Fibroblast of lung (primary cell): ENCODE measurements at regions not wholly inside any gene's neighbourhood (a gene's known extent, or its start where the extent isn't known, plus 50 kb on each side); places are given as distances from the start of the nearest gene placed in this dataset.
"Not testable (repeated sequence)": the region's sequence is repeated elsewhere in the genome, so short reads cannot be mapped to it uniquely, and the experiment has no call there.

Experiments
- EZH2 ChIP-seq: IDR thresholded peaks from 2 replicates; pipeline ENCODE4 v1.5.1; 2012; ENCODE audit warnings: low read length, control low read depth, mild to moderate bottlenecking; ENCODE audit errors: missing control alignments
- TF ChIP-seq, protein P1 (sequence below), 2 donors: IDR thresholded peaks in 1 of 2; conservative IDR thresholded peaks in 1 of 2; 1 replicate in 1 of 2; 2 replicates in 1 of 2; pipeline ENCODE4 v1.5.1; 2011 to 2012; ENCODE audit warnings: low read length in 2 of 2, control low read depth in 1 of 2, inconsistent platforms in 1 of 2, low read depth in 1 of 2, mild to moderate bottlenecking in 1 of 2

DNA sequence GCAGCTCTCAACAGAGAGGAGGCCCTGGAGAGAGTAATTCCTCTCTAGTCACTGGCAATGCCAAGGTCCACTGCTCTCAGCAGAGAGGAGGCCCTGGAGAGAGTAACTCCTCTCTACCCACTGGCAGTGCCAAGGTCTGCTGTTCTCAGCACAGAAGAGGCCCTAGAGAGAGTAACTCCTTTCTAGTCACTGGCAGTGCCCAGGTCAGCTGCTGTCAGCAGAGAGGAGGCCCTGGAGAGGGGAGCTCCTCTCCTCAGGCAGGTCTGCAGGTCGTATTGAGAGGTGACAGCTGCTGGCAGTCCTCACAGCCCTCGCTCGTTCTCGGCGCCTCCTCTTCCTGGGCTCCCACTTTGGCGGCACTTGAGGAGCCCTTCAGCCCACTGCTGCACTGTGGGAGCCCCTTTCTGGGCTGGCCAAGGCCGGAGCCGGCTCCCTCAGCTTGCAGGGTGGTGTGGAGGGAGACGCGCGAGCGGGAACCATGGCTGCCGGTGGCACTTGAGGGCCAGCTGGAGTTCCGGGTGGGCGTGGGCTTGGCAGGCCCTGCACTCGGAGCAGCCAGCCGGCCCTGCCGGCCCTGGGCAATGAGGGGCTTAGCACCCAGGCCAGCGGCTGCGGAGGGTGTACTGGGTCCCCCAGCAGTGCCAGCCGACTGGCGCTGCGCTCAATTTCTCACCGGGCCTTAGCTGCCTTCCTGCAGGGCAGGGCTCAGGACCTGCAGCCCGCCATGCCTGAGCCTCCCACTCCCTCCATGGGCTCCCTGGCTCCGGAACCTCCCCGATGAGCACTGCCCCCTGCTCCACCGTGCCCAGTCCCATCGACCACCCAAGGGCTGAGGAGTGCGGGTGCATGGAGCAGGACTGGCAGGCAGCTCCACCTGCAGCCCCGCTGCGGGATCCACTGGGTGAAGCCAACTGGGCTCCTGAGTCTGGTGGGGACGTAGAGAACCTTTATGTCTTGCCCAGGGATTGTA lies 642.9 kb downstream of the PRR16 start:
- TF ChIP-seq, protein P1, sequence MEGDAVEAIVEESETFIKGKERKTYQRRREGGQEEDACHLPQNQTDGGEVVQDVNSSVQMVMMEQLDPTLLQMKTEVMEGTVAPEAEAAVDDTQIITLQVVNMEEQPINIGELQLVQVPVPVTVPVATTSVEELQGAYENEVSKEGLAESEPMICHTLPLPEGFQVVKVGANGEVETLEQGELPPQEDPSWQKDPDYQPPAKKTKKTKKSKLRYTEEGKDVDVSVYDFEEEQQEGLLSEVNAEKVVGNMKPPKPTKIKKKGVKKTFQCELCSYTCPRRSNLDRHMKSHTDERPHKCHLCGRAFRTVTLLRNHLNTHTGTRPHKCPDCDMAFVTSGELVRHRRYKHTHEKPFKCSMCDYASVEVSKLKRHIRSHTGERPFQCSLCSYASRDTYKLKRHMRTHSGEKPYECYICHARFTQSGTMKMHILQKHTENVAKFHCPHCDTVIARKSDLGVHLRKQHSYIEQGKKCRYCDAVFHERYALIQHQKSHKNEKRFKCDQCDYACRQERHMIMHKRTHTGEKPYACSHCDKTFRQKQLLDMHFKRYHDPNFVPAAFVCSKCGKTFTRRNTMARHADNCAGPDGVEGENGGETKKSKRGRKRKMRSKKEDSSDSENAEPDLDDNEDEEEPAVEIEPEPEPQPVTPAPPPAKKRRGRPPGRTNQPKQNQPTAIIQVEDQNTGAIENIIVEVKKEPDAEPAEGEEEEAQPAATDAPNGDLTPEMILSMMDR (conservative IDR thresholded peaks at IDR 0.05 in 1 of 2, IDR thresholded peaks at IDR 0.05 in 1 of 2; ENCODE audit: low read depth in 1 of 2, low read length in 2 of 2), result not testable (repeated sequence)
- not testable (repeated sequence) for TF ChIP-seq EZH2
